ENCODE measurements at regions not wholly inside any gene's neighbourhood (a gene's known extent, or its start where the extent isn't known, plus 50 kb on each side); places are given as distances from the start of the nearest gene placed in this dataset.
"Not testable (repeated sequence)": the region's sequence is repeated elsewhere in the genome, so short reads cannot be mapped to it uniquely, and the experiment has no call there.

- Histone ChIP-seq H4K20me1 (ENCODE audit: control insufficient read depth, extremely low read depth, insufficient read depth, low read length) (no peaks in the 10 kb centered on the region), H3K4me2 (ENCODE audit: extremely low read depth, insufficient read depth, low read length) (no peak overlapping the region), H3K79me2 (ENCODE audit: control insufficient read depth, insufficient read depth, low read length) (no peaks in the 10 kb centered on the region), H3K36me3 (ENCODE audit: control insufficient read depth, insufficient read depth, low read length) (no peaks in the 10 kb centered on the region), H3K9ac (ENCODE audit: insufficient read depth, low read length) (no peak overlapping the region), H3K27me3 (ENCODE audit: control insufficient read depth, insufficient read depth, low read length) (no peaks in the 10 kb centered on the region), H2AFZ (ENCODE audit: low read length) (no peak overlapping the region), H3K4me3 (replicated peaks in 1 of 4; ENCODE audit: control extremely low read depth in 1 of 4, insufficient read depth in 1 of 4, low read depth in 3 of 4, low read length in 4 of 4) (no peak overlapping the region), H3K9me3 (ENCODE audit: control insufficient read depth, insufficient read depth, low read depth, low read length) (no peaks in the 10 kb centered on the region), H3K27ac (ENCODE audit: insufficient read depth, low read length) (no peak overlapping the region), H3K4me1 (ENCODE audit: control insufficient read depth, extremely low read depth, insufficient read depth, low read length) (no peaks in the 10 kb centered on the region)
- peak in 1 of 2 donors; percentile 12 for DNase-seq (ENCODE audit: low read depth in 2 of 2)
- no peak for TF ChIP-seq EZH2 (IDR thresholded peaks at IDR 0.05; ENCODE audit: low read length, missing control alignments)
- TF ChIP-seq, protein P1, sequence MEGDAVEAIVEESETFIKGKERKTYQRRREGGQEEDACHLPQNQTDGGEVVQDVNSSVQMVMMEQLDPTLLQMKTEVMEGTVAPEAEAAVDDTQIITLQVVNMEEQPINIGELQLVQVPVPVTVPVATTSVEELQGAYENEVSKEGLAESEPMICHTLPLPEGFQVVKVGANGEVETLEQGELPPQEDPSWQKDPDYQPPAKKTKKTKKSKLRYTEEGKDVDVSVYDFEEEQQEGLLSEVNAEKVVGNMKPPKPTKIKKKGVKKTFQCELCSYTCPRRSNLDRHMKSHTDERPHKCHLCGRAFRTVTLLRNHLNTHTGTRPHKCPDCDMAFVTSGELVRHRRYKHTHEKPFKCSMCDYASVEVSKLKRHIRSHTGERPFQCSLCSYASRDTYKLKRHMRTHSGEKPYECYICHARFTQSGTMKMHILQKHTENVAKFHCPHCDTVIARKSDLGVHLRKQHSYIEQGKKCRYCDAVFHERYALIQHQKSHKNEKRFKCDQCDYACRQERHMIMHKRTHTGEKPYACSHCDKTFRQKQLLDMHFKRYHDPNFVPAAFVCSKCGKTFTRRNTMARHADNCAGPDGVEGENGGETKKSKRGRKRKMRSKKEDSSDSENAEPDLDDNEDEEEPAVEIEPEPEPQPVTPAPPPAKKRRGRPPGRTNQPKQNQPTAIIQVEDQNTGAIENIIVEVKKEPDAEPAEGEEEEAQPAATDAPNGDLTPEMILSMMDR (conservative IDR thresholded peaks at IDR 0.05 in 1 of 2, IDR thresholded peaks at IDR 0.05 in 1 of 2; ENCODE audit: low read depth in 1 of 2, low read length in 2 of 2) = peak; percentile 26 to 58
Observed at GRCh38 chr15:98292442-98293240, 332.1 kb downstream of the ARRDC4 start.

- no peak overlapping the region for H3K27ac ChIP-seq (ENCODE audit: insufficient read depth, low read length)
- H3K4me2 ChIP-seq (ENCODE audit: extremely low read depth, insufficient read depth, low read length) = no peak overlapping the region
- no peaks in the 10 kb centered on the region for H4K20me1 ChIP-seq (ENCODE audit: control insufficient read depth, extremely low read depth, insufficient read depth, low read length)
- DNase-seq (ENCODE audit: low read depth in 2 of 2) = no peak
- no peak overlapping the region for H3K9ac ChIP-seq (ENCODE audit: insufficient read depth, low read length)
- no peaks in the 10 kb centered on the region for H3K79me2 ChIP-seq (ENCODE audit: control insufficient read depth, insufficient read depth, low read length)
- no peaks in the 10 kb centered on the region for H3K27me3 ChIP-seq (ENCODE audit: control insufficient read depth, insufficient read depth, low read length)
- TF ChIP-seq, protein P1 (conservative IDR thresholded peaks at IDR 0.05 in 1 of 2, IDR thresholded peaks at IDR 0.05 in 1 of 2; ENCODE audit: low read depth in 1 of 2, low read length in 2 of 2) = no peak
- TF ChIP-seq EZH2 (IDR thresholded peaks at IDR 0.05; ENCODE audit: low read length, missing control alignments) = no peak
- no peak overlapping the region for H3K4me3 ChIP-seq (replicated peaks in 1 of 4; ENCODE audit: control extremely low read depth in 1 of 4, insufficient read depth in 1 of 4, low read depth in 3 of 4, low read length in 4 of 4)
- H3K9me3 ChIP-seq (ENCODE audit: control insufficient read depth, insufficient read depth, low read depth, low read length) = no peaks in the 10 kb centered on the region
- H3K4me1 ChIP-seq (ENCODE audit: control insufficient read depth, extremely low read depth, insufficient read depth, low read length) = no peaks in the 10 kb centered on the region
- no peak overlapping the region for H2AFZ ChIP-seq (ENCODE audit: low read length)
- H3K36me3 ChIP-seq (ENCODE audit: control insufficient read depth, insufficient read depth, low read length) = no peaks in the 10 kb centered on the region
Observed at GRCh38 chr15:98294126-98294525, 333.6 kb downstream of the ARRDC4 start.

- not testable (repeated sequence) for H3K4me2 ChIP-seq (ENCODE audit: extremely low read depth, insufficient read depth, low read length); H3K9me3 ChIP-seq (ENCODE audit: control insufficient read depth, insufficient read depth, low read depth, low read length); H3K4me3 ChIP-seq (replicated peaks in 1 of 4; ENCODE audit: control extremely low read depth in 1 of 4, insufficient read depth in 1 of 4, low read depth in 3 of 4, low read length in 4 of 4); H3K36me3 ChIP-seq (ENCODE audit: control insufficient read depth, insufficient read depth, low read length); H3K4me1 ChIP-seq (ENCODE audit: control insufficient read depth, extremely low read depth, insufficient read depth, low read length); H3K27ac ChIP-seq (ENCODE audit: insufficient read depth, low read length); H3K27me3 ChIP-seq (ENCODE audit: control insufficient read depth, insufficient read depth, low read length); H4K20me1 ChIP-seq (ENCODE audit: control insufficient read depth, extremely low read depth, insufficient read depth, low read length); H3K9ac ChIP-seq (ENCODE audit: insufficient read depth, low read length); H3K79me2 ChIP-seq (ENCODE audit: control insufficient read depth, insufficient read depth, low read length); H2AFZ ChIP-seq (ENCODE audit: low read length)
- TF ChIP-seq, protein P1 (conservative IDR thresholded peaks at IDR 0.05 in 1 of 2, IDR thresholded peaks at IDR 0.05 in 1 of 2; ENCODE audit: low read depth in 1 of 2, low read length in 2 of 2) = peak; percentile 24 to 27
- peak; percentile 7 to 51 for DNase-seq (ENCODE audit: low read depth in 2 of 2)
Observed at GRCh38 chr15:98295101-98295759, 334.7 kb downstream of the ARRDC4 start.
